IPS-NIHi11 (cell line): ENCODE measurements at regions not wholly inside any gene's neighbourhood (a gene's known extent, or its start where the extent isn't known, plus 50 kb on each side); places are given as distances from the start of the nearest gene placed in this dataset.
"Not testable (repeated sequence)": the region's sequence is repeated elsewhere in the genome, so short reads cannot be mapped to it uniquely, and the experiment has no call there.

Experiments used
- DNase-seq: peaks from one replicate; pipeline ENCODE4 v3.0.0; 2012; ENCODE audit warnings: mixed read lengths, low spot score

DNA sequence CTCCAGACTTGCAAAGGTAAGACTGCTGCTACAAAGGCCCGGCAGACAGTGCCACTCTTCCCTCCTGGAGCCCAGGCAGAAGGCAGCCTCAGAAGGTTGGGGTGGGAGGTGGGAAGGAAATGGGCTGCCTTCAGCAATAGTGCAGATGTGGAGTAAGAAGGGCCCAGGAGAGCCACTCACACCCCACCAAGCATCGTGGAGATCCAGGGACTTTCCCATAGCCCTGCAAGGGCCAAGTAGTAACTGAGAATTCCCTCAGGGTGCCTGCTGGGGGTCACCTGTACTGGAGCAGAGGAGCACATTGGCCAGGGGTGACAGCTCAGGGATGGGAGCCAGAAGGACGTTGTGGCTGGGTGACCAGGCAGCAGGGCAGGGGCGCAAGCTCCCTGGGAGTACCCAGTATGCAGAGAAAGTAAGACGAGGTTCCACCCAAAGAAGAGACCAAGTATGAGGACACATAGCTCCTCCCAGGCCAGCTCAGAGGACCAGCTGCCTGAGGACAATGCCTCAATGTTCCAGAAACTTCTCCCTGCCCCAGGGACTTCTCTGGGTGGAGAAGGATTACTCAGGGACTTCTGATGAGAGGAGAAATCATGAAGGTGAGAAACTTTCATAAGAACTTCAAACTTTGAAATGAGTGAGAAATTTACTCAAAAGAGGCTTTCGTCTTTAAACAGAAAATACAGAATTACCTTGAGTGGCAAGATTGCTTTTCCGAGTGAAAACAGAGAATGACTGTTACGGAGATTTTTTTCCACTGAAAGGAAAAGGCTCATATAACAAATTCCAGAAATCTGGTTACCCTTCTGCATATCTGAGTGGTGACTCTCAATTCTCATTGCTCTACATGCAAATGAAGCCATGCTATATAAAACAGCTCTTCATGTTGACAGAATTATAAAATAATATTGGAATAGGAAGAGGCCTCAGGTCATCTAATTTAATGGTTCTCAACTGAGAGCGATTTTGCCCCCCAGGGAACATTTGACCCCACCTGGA lies 87.9 kb upstream of the TRIO start:
- DNase-seq, result no peak

DNA sequence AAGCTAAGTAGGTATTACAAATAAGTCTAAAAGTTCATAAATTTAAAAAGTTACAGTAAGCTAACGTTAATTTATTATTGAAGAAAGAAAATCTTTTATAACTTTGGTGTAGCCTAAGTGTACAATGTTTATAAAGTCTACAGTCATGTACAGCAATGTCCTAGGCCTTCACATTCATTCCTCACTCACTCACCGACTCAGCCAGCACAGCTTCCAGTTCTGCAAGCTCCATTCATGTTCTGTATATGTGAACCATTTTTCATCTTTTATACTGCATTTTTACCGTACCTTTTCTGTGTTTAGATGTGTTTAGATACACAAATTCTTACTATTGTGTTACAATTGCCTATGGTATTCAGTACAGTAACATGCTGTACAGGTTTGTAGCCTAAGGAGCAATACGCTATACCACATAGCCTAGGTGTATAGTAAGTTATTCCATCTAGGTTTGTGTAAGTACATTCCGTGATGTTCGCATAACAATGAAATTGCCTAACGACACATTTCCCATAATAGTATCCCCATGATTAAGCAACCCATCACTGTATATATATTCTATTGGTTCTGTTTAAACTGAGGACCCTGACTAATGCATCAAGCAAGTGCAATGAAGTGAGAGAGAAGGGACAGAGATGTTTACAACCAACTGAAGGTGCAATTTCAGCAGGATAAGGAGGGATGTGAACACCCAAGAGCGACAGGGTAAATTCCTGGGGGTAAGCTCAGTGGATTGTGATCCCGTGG lies 88.9 kb upstream of the TRIO start:
- DNase-seq, result no peak

DNA sequence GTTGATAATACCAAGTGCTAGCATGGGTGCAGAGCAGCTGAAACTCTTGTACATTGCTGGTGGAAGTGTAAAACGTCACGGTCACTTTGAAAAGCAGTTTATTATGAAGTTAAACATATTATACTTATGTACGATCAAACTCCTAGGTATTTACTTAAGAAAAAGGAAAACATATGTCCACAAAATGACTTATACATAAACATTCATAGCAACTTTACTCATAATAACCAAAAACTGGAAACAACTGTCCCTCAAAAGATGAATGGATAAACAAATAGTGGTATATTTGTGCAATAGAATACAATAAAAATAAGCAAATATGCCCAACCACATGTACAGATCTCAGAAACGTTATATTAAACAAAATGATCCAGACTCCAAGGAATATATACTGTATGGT lies 92.3 kb upstream of the TRIO start:
- DNase-seq, result no peak

DNA sequence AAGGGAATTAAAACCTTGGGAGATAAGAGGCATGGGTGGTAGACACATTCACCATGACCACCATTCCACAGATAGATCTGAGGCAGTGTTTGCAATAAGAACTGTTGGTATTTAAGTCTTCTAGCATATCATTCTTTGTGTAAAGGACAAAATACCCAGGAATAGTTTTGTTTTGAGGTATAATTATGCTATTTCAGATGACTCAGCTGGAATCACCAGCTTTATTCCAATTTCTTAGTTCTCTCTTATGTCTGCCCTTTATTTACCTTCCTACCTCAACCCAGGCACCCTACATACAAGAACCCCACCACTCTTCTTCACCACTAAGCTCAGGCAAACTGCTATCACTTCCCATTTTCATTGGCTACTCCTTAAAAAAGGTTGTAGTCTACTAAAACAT lies 94.7 kb upstream of the TRIO start:
- no peak for DNase-seq

DNA sequence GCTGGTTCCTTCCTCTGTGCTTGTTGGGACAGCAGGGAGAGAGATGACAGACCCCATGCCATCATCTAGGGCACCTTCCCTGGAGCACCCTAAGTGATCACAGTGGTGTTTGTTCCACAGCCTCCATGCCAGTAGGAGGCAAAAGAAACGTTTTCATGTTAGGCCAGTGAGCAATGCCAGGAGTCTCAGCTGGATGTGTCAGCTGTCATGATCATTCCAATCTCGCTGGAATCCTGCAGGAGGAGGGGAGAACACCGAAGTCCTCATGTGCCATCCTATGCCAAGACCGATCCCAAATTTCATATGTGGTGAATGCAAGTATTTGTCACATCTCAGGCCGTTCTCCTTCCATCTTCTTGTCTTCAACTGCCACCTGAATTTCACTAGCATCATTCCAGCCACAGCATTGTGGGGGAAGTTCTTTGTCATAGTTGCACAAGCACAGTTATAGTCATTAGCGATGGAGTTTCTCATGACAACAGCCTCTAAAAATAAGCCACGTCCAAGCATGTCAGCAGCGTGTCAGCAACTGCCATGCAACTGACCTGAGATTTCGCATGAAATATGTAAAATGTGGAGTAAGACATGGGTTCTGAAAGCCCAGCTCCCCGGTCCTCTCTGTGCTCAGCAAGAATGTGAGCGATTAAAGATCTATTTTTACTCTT lies 97.2 kb upstream of the DNAH5 start:
- no peak for DNase-seq

DNA sequence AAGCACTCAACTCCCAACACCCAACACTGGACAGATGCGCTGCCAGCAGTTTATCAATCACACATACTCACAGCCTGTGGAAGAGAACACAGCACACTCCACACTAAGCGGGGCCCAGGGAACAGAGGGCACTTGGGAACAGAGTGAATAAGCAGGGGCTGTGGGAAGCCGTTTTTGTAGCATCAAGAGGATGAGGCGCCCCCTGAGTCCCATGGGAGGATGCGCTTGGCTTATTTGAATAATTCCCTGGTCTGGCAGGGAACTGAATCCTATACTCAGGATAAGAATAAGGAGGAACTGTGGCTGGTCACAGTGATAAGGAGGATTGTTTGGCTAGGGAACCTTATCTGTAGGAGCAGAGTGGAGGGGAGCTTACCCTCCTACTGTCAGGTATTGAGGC lies 96.1 kb upstream of the DNAH5 start:
- no peak for DNase-seq

DNA sequence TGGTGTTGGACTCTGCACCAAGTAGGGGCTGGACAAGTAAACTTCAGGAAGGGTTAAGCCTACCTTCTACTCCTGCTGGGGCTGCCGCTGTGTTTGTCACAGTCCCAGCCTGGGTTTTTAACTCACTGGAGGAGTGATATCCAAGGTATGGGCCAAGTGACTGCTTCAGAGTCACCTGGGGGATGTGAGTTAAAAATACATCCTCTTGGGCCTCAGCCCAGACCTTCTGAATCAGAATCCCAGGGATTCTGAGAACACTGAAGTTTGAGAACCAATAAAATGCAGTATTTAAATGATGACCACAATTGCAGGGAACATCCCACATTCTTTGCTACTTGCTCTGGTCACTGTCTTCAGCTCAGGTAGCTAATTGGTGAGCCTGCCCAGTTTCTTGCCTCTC lies 95.1 kb upstream of the DNAH5 start:
- DNase-seq, result no peak

DNA sequence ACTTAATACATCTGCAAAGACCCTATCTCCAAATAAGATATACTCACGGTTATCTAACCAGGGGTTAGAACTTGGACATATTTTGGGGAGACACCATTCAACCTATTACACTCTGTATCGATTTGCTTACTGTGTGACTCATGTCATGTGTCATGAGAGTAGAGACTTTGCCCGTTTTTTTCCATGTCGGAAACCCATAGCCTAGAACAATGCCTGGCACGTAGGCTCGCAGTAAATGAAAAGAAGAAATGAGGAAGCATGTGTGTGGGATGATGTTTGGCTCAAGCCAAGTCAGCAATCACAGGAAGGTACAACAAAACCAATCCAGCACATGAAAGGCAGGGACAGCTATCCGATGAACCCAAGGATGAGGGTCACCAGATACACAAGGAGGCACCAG lies 94.6 kb upstream of the DNAH5 start:
- DNase-seq, result no peak

DNA sequence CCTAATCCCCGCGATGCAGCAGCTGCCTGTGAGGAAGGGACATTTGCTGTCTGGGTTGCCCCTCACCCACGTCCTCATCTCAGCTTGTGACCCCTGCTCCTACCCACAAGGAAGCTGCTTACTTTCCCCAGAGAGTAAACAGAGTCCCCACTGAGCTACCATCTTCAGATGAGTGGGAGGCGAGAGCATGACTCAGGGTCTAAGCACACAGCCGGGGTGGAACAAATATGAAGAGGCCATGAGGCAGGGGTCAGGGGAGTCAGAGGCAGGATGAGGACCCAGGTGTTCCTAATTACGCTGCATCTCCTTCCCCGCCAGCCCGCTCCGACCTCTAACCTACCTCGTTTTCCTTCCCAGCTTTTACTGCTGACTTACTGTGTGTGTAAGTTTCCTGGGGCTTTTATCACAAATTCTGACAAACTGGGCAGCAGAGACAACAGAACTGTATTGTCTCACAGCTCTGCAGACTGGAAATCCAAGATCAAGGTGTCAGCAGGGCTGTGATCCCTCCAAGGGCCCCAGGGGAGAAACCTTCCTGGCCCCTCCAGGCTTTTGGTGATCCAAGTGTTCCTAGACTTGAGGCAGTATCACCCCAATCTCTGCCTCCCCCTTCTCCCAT lies 94.0 kb upstream of the DNAH5 start:
- DNase-seq, result no peak

DNA sequence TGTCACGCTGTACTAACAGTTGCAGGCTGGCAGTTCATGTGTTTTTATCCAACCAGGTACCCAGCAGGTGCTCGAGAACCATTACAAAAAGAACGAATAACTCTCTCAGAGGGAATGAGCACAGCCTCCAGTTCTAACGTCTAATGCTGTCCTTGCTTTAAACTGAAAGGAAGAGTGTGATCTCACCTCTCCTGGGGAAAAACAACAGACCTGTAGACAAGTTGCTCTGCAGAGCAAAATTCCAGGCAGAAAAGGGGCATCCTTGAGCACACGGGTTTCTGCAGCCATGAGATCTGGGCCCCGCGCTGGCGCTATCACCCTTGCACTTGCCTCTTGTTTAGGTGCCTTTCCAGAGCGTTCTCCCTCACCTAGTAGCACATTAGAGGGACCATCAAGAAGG lies 92.5 kb upstream of the DNAH5 start:
- peak; percentile 25 for DNase-seq

DNA sequence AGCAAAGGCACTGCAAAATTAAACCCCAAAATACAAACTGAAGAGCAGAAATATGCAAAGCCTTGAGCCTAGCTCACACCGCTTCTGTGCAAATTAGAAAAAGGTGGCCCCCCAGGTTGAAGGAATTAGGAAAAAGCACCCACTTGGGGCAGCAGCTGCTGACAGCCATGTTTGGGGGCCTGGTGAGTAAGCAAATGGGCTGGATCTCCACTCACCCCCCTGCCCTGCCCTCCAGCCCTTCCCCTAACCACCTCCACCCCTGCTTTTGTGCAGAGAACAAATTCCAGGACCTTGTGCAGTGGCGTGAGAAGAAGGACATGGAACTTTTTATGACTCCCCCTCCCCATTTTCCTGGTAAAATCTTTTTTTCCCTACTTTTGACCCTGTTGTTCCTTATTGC lies 92.0 kb upstream of the DNAH5 start:
- peak; percentile 62 for DNase-seq

DNA sequence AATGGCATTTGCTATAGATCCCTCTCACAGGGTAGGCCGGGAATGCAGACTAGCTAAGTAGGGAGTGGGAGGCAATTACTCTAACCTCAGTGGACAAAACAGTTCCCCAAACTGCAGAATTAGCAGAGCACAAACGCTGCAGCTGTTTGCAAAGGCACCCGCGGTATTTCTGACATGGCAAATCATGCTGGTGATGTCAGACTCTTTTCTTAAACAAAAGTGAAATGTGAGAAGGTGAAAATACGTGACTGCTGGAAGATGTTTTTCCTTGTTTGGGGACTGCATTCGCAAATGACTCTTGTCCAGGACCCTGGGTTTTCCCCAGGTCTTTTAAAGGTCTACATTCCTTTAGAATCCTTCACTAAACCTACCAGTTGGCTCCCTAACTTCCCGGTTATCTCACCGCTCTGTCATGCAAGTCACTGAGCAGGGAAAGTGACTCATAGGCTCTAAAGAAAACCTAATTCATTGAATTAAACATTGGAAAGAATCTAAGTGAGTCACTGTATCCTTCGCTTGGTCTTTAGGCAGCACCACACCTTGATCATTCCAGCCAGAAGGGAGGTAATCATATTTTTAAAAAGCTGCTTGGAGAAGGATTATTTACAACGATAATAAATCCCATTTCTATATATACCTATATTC lies 91.5 kb upstream of the DNAH5 start:
- peak; percentile 75 for DNase-seq

DNA sequence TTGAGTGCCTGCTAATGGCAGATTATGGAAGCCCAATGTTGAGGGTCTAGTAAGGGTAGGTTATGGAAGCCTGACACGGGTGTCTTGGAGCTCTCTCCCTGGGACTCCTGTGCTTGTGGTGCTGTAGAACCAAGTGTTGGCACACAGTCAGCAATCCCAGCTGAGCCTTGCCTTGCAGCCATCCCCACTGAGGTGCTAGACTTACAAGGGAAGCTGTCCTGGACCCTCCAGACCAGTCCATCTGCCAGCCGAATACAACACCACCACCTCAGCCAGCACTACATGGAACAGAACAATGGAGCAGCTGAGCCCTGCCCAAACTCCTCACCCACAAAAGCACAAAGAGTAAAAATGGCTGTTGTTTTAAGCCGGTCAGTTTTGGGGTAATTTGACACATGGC lies 90.5 kb upstream of the DNAH5 start:
- DNase-seq, result no peak

DNA sequence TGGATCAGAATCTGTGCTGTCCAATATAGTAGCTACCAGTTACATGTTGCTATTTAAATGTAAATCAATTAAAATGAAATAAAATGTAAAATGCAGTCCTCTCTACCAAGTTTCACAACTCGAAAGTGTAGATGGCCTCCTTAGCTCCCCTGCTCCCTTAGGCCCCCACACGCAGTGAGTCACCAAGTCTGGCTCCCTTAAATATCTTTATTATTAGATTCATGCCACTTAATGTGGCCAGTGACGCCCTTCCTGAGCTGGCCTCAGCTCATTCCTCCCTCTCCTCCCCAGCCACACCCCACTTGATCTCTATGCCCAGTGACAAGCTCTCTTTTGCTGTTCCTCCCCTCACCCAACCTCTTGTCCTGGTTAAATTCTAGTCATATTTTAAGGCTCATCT lies 88.4 kb upstream of the DNAH5 start:
- DNase-seq, result no peak

DNA sequence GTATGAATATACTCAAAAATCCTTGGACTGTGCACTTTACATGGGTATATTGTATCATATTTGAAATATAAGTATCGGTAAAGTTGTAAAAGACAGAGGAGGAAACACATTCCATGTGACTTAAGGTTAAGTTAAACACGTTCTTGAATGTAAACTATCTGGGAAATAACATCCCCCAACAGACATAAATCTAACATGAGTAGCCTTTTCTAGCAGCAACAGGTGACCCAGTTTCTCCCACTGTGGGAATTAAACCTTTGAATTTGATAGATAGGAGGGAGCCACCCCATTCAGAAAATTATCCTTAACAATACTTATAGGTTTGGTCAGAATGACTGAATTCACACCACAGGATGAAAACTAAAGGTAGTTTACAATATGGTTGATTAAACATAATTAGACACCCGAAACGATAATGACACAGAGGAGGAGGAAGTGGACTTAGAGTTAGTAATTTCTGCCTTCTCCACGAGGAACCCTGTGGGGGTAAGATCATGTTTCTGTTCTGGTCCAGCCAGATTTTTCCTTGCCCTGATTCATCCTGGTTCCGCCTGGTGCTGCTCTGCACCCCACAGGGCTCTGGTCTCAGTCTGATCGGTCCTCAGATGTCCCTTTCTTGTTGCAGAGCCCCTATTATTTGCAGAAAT lies 84.6 kb upstream of the DNAH5 start:
- DNase-seq, result no peak

DNA sequence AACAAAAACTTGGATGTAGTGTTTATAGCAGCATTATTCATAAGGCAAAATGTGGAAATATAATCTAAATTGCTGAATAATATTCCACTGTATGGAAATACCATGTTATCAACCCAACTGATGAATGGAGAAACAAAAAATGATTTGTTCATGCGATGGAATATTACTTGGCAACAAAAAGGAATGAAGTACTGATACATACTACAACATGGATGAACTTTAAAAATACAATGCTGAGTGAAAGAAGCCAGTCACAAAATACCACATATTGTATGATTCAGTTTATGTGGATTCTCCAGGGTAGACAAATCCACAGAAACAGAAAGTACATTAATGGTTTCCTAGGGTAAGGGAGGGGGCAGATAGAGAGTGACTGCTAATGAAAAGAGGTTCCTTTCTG lies 83.7 kb upstream of the DNAH5 start:
- DNase-seq, result no peak

DNA sequence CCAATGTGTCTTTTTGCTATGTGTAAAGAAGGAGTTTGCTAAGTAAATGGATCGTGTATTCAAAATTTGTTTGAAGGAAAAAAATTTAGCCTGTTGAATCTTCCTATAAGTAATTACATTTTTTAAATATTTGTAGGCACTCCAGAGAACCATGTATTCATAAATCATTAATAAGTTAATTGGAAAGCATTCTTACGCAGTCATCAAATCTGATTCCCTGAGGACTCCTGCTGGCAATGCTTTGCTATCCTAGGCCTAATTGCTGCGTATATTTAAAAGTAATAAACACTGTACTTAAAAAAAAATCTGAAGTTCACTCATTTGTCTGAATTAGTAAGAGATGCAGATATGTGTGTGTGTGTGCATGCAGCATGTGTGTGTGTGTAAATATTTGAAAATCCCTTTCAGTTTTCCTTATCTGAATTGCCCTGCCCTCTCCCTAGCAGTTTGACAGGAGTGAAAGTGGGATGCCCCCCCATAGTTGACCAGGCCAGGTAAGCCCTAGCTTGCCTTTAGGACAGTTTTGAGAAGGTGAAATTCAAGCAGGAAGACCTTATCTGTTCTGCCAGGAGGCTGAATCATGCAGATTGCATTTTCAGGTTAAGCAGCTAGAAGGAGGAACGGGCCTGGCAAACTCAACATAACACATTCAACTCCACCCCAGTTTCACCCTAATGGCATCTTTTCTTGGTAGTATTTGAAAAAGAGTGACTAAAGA lies 81.2 kb upstream of the DNAH5 start:
- DNase-seq, result no peak

DNA sequence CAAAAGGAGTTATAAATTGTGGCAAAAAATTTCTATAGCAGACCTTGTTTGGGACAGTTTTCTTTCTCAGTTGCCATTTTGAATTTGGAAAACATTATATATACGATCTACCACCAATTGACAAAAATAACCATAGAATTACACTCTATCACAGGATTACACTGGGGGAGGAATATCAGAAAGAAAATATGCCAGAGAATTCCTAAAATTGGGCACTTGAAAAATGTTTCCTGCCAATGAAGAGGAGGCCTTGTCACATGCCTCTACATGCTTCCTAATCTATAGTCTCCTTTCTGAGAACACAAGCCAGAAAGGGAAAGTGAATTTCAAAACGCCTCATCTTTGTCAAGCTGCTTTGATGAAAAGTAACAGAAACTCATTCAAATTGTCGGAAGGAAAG lies 78.5 kb upstream of the DNAH5 start:
- no peak for DNase-seq

DNA sequence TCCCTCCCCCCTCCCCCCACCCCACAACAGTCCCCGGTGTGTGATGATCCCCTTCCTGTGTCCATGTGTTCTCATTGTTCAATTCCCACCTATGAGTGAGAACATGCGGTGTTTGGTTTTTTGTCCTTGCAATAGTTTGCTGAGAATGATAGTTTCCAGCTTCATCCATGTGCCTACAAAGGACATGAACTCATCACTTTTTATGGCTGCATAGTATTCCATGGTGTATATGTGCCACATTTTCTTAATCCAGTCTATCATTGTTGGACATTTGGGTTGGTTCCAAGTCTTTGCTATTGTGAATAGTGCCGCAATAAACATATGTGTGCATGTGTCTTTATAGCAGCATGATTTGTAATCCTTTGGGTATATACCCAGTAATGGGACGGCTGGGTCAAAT lies 76.5 kb upstream of the DNAH5 start:
- not testable (repeated sequence) for DNase-seq

DNA sequence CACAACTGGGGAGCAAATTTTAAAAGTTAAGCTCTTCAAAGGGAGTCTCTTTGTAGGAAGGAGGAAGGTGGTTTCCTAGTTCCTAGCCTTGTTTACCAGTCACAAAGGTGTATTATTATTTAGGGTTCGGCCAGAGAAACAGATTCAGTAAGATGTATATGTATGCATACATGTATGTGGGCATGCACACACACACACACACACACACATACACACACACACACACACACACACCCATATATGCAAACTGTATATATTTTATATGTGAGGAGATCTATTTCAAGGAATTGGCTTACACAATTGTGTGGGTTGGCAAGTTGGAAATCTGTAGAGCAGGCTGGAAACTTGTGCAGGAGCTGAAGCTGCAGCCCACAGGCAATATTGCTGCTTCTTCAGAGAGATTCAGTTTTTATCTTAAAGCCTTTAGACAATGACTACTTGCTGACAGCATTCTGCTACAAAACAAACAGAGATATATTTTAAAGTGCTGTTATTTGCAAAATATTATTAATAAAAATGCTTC lies 75.3 kb upstream of the DNAH5 start:
- no peak for DNase-seq
